ENCODE measurements at regions not wholly inside any gene's neighbourhood (a gene's known extent, or its start where the extent isn't known, plus 50 kb on each side); places are given as distances from the start of the nearest gene placed in this dataset.

GRCh38 chr1:181985936-181986906 is 75.3 kb downstream of the ZNF648 start:
- Histone ChIP-seq H3K9me2 (ENCODE audit: insufficient read depth) (no peaks in the 10 kb centered on the region), H3K4me2 (ENCODE audit: low read length) (no peak overlapping the region), H2AFZ (ENCODE audit: low read depth, low read length, poor library complexity, severe bottlenecking) (no peak overlapping the region), H4K20me1 (ENCODE audit: insufficient read depth) (no peaks in the 10 kb centered on the region), H3K4me1 (ENCODE audit: control insufficient read depth in 1 of 2, insufficient read depth in 2 of 2, low read length in 2 of 2) (no peaks in the 10 kb centered on the region), H3K36me3 (ENCODE audit: control insufficient read depth in 1 of 2, insufficient read depth in 2 of 2, low read length in 2 of 2) (no peaks in the 10 kb centered on the region), H3K9ac (ENCODE audit: low read length) (no peak overlapping the region), H3K27me3 (ENCODE audit: insufficient read depth, low read length) (peaks cover 63% of the 10 kb centered on the region), H3K27ac (ENCODE audit: low read depth, low read length) (no peak overlapping the region), H3K79me2 (ENCODE audit: insufficient read depth, low read length) (no peaks in the 10 kb centered on the region), H3K9me3 (ENCODE audit: control insufficient read depth in 1 of 2, insufficient read depth in 1 of 2, low read depth in 1 of 2, low read length in 2 of 2) (no peaks in the 10 kb centered on the region), H3K4me3 (replicated peaks in 1 of 2; ENCODE audit: low read depth in 1 of 2, low read length in 2 of 2) (no peak overlapping the region)
- ChIA-PET RAD21 (ENCODE audit: low non-redundant PET in 1 of 2, low total read pairs in 2 of 2, uncharacterized antibody in 2 of 2, unreplicated experiment in 2 of 2) (no interaction called here), CTCF (no interaction called here), POLR2A (no interaction called here)
- DNase-seq (ENCODE audit: low read depth, low spot score) (no peak), ATAC-seq (no peak)
- TF ChIP-seq EGR1 (IDR thresholded peaks at IDR 0.05; ENCODE audit: low read depth), result no peak
- TF ChIP-seq ZBTB33 (IDR thresholded peaks at IDR 0.05; ENCODE audit: extremely low read depth, insufficient replicate concordance, low read length), result no peak
- no peak for TF ChIP-seq ELF1 (IDR thresholded peaks at IDR 0.05; ENCODE audit: borderline replicate concordance, low read depth)
- no peak for TF ChIP-seq EZH2 (IDR thresholded peaks at IDR 0.05)
- TF ChIP-seq ZNF274 (IDR thresholded peaks at IDR 0.05; ENCODE audit: low read depth, low read length), result no peak
- TF ChIP-seq SRF (IDR thresholded peaks at IDR 0.05; ENCODE audit: low read depth), result no peak
- no TSS peak for BruUV-seq (replicated peaks)
- intact Hi-C loops (cut with micrococcal nuclease), result no loop called here

GRCh38 chr1:181985281-181985680 is 76.2 kb downstream of the ZNF648 start:
- no peak for ATAC-seq
- Histone ChIP-seq H3K4me3 (replicated peaks in 1 of 2; ENCODE audit: low read depth in 1 of 2, low read length in 2 of 2) (no peak overlapping the region), H3K27ac (ENCODE audit: low read depth, low read length) (no peak overlapping the region), H3K79me2 (ENCODE audit: insufficient read depth, low read length) (no peaks in the 10 kb centered on the region), H3K9me2 (ENCODE audit: insufficient read depth) (no peaks in the 10 kb centered on the region), H3K9ac (ENCODE audit: low read length) (no peak overlapping the region), H3K27me3 (ENCODE audit: insufficient read depth, low read length) (peaks cover 63% of the 10 kb centered on the region), H3K36me3 (ENCODE audit: control insufficient read depth in 1 of 2, insufficient read depth in 2 of 2, low read length in 2 of 2) (no peaks in the 10 kb centered on the region), H4K20me1 (ENCODE audit: insufficient read depth) (no peaks in the 10 kb centered on the region), H2AFZ (ENCODE audit: low read depth, low read length, poor library complexity, severe bottlenecking) (no peak overlapping the region), H3K9me3 (ENCODE audit: control insufficient read depth in 1 of 2, insufficient read depth in 1 of 2, low read depth in 1 of 2, low read length in 2 of 2) (no peaks in the 10 kb centered on the region), H3K4me1 (ENCODE audit: control insufficient read depth in 1 of 2, insufficient read depth in 2 of 2, low read length in 2 of 2) (no peaks in the 10 kb centered on the region), H3K4me2 (ENCODE audit: low read length) (no peak overlapping the region)
- POLR2A ChIA-PET, result no interaction called here
- RAD21 ChIA-PET (ENCODE audit: low non-redundant PET in 1 of 2, low total read pairs in 2 of 2, uncharacterized antibody in 2 of 2, unreplicated experiment in 2 of 2), result no interaction called here
- BruUV-seq (replicated peaks), result no TSS peak
- CTCF ChIA-PET, result no interaction called here
- intact Hi-C loops (cut with micrococcal nuclease), result no loop called here
- no peak for DNase-seq (ENCODE audit: low read depth, low spot score)
- no peak for TF ChIP-seq SIN3A (IDR thresholded peaks at IDR 0.05; ENCODE audit: low read depth)
- no peak for TF ChIP-seq EZH2 (IDR thresholded peaks at IDR 0.05)
- TF ChIP-seq SRF (IDR thresholded peaks at IDR 0.05; ENCODE audit: low read depth), result no peak
- TF ChIP-seq REST (IDR thresholded peaks at IDR 0.05; ENCODE audit: low read depth), result no peak
- no peak for TF ChIP-seq JUND (IDR thresholded peaks at IDR 0.05)
- TF ChIP-seq RAD21 (IDR thresholded peaks at IDR 0.05; ENCODE audit: low read depth), result no peak
- no peak for TF ChIP-seq SP1 (IDR thresholded peaks at IDR 0.05; ENCODE audit: low read depth)
- no peak for TF ChIP-seq EGR1 (IDR thresholded peaks at IDR 0.05; ENCODE audit: low read depth)
- TF ChIP-seq CBX3 (IDR thresholded peaks at IDR 0.05; ENCODE audit: low read depth), result no peak
- no peak for TF ChIP-seq EZH2phosphoT487 (IDR thresholded peaks at IDR 0.05; ENCODE audit: borderline replicate concordance)
- no peak for TF ChIP-seq ZNF274 (IDR thresholded peaks at IDR 0.05; ENCODE audit: low read depth, low read length)
- no peak for TF ChIP-seq FOSL1 (IDR thresholded peaks at IDR 0.05; ENCODE audit: low read depth)
